RCC 7860 (cell line): ENCODE measurements at regions not wholly inside any gene's neighbourhood (a gene's known extent, or its start where the extent isn't known, plus 50 kb on each side); places are given as distances from the start of the nearest gene placed in this dataset.
"Not testable (repeated sequence)": the region's sequence is repeated elsewhere in the genome, so short reads cannot be mapped to it uniquely, and the experiment has no call there.

Experiments used
- DNase-seq: peaks from one replicate; pipeline ENCODE4 v3.0.0-alpha.2; 2015; ENCODE audit warnings: low spot score
- FAIRE-seq: peaks from 2 replicates; lab custom pipeline; 2012; peaks lifted over from hg19 to GRCh38; lab: Jason Lieb, UNC

GRCh38 chrX:7542587-7543380 lies 300.2 kb upstream of the VCX start:
- FAIRE-seq: no peak
- no peak for DNase-seq

GRCh38 chrX:7522860-7523259 lies 320.1 kb upstream of the VCX start:
- DNase-seq: no peak
- FAIRE-seq: no peak

GRCh38 chrX:7515681-7516413 lies 327.1 kb upstream of the VCX start:
- DNase-seq (peak; percentile 58), FAIRE-seq (no peak)

- peak; percentile 57 for DNase-seq
- no peak for FAIRE-seq
Measured at GRCh38 chrX:7514871-7515599, 327.9 kb upstream of the VCX start.

GRCh38 chrX:7512845-7513244 lies 330.1 kb upstream of the VCX start:
- DNase-seq (no peak), FAIRE-seq (no peak)

GRCh38 chrX:7503251-7503650 lies 339.7 kb upstream of the VCX start:
- FAIRE-seq (no peak), DNase-seq (no peak)

- no peak for FAIRE-seq
- DNase-seq: no peak
Measured at GRCh38 chrX:7500386-7500785, 342.6 kb upstream of the VCX start.

GRCh38 chrX:7486505-7486904 lies 338.6 kb upstream of the PUDP start:
- FAIRE-seq: no peak
- DNase-seq: no peak

GRCh38 chrX:7485061-7485460 lies 337.1 kb upstream of the PUDP start:
- FAIRE-seq (no peak), DNase-seq (no peak)

GRCh38 chrX:7480721-7481120 lies 332.8 kb upstream of the PUDP start:
- FAIRE-seq (no peak), DNase-seq (no peak)

- no peak for FAIRE-seq
- no peak for DNase-seq
Measured at GRCh38 chrX:7462110-7462509, 314.2 kb upstream of the PUDP start.

GRCh38 chrX:7461051-7461450 lies 313.1 kb upstream of the PUDP start:
- DNase-seq, FAIRE-seq: not testable (repeated sequence)

- DNase-seq (no peak), FAIRE-seq (no peak)
Measured at GRCh38 chrX:7447801-7448499, 300.0 kb upstream of the PUDP start.

GRCh38 chrX:7446815-7447214 lies 298.9 kb upstream of the PUDP start:
- DNase-seq (peak; percentile 46), FAIRE-seq (peak; percentile 75)

GRCh38 chrX:7444967-7445366 lies 297.0 kb upstream of the PUDP start:
- DNase-seq (peak; percentile 42), FAIRE-seq (no peak)

- FAIRE-seq (no peak), DNase-seq (no peak)
Measured at GRCh38 chrX:7441586-7441985, 293.6 kb upstream of the PUDP start.

GRCh38 chrX:7435822-7436221 lies 287.9 kb upstream of the PUDP start:
- DNase-seq (no peak), FAIRE-seq (no peak)

GRCh38 chrX:7432901-7433300 lies 284.9 kb upstream of the PUDP start:
- FAIRE-seq: no peak
- DNase-seq: no peak

- DNase-seq (no peak), FAIRE-seq (no peak)
Measured at GRCh38 chrX:7420717-7421116, 272.8 kb upstream of the PUDP start.

- DNase-seq: no peak
- no peak for FAIRE-seq
Measured at GRCh38 chrX:7414753-7415152, 266.8 kb upstream of the PUDP start.

- DNase-seq (no peak), FAIRE-seq (no peak)
Measured at GRCh38 chrX:7412840-7413239, 264.9 kb upstream of the PUDP start.
